GM23338 (cell line): ENCODE measurements at regions not wholly inside any gene's neighbourhood (a gene's known extent, or its start where the extent isn't known, plus 50 kb on each side); places are given as distances from the start of the nearest gene placed in this dataset.
A peak's percentile ranks its signal among the peaks of the same experiment; 100 is the strongest.

Experiments used
- ATAC-seq: fragments of 200-7000 bp; cut with Tn5 transposase; 3 replicates; pipeline ENCODE4 v1.9.1; 2020
- DNase-seq: peaks from one replicate; pipeline ENCODE4 v3.0.0-alpha.2; 2015; ENCODE audit warnings: low spot score
- H2AFZ ChIP-seq: fragments of 200-600 bp; sonication (generic); 2 replicates; pipeline ENCODE4 v1.8.0; 2016; ENCODE audit warnings: antibody characterized with exemption, mild to moderate bottlenecking, moderate library complexity
- H3F3A ChIP-seq: fragments of 200-600 bp; sonication (generic); replicated peaks from 2 replicates; pipeline ENCODE4 v1.8.0; 2017; ENCODE audit warnings: antibody characterized with exemption, mixed run types, low read depth
- H3K27ac ChIP-seq: fragments of 200-600 bp; sonication (generic); 2 replicates; pipeline ENCODE4 v1.6.1; 2016; ENCODE audit warnings: low read depth
- H3K27me3 ChIP-seq: fragments of 200-600 bp; sonication (generic); 2 replicates; pipeline ENCODE4 v1.8.0; 2016; ENCODE audit warnings: mild to moderate bottlenecking, mixed run types, moderate library complexity; ENCODE audit not compliant: insufficient read depth
- H3K36me3 ChIP-seq: fragments of 200-600 bp; sonication (generic); 2 replicates; pipeline ENCODE4 v1.8.0; 2016; ENCODE audit warnings: mild to moderate bottlenecking; ENCODE audit not compliant: insufficient read depth
- H3K4me1 ChIP-seq: fragments of 200-600 bp; sonication (generic); 2 replicates; pipeline ENCODE4 v1.8.0; 2016; ENCODE audit warnings: mild to moderate bottlenecking, moderate library complexity; ENCODE audit not compliant: insufficient read depth
- H3K4me2 ChIP-seq: fragments of 200-600 bp; sonication (generic); 2 replicates; pipeline ENCODE4 v1.7.1; 2017; ENCODE audit warnings: mixed run types
- H3K4me3 ChIP-seq: fragments of 200-600 bp; sonication (generic); 2 replicates; pipeline ENCODE4 v1.6.1; 2016; ENCODE audit warnings: mixed run types
- H3K79me2 ChIP-seq: fragments of 200-600 bp; sonication (generic); replicated peaks from 2 replicates; pipeline ENCODE4 v1.8.0; 2017; ENCODE audit warnings: mild to moderate bottlenecking; ENCODE audit not compliant: insufficient read depth
- H3K9me2 ChIP-seq: fragments of 200-600 bp; sonication (generic); 2 replicates; pipeline ENCODE4 v1.8.0; 2017; ENCODE audit not compliant: insufficient read depth
- H4K20me1 ChIP-seq: fragments of 200-600 bp; sonication (generic); replicated peaks from 2 replicates; pipeline ENCODE4 v1.8.0; 2017; ENCODE audit warnings: mild to moderate bottlenecking; ENCODE audit not compliant: insufficient read depth
- H3K27ac Mint-ChIP-seq: 2 replicates; pipeline ENCODE4 v1.8.0; 2020; ENCODE audit warnings: inconsistent platforms, mild to moderate bottlenecking, moderate library complexity, mixed read lengths
- H3K27me3 Mint-ChIP-seq: 3 replicates; pipeline ENCODE4 v1.8.0; 2022; ENCODE audit warnings: low read depth, mild to moderate bottlenecking, moderate library complexity, mixed read lengths, inconsistent platforms; ENCODE audit not compliant: insufficient read depth, poor library complexity
- H3K36me3 Mint-ChIP-seq: 3 replicates; pipeline ENCODE4 v1.8.0; 2021; ENCODE audit warnings: low read depth, mild to moderate bottlenecking, inconsistent platforms, moderate library complexity, mixed read lengths
- H3K4me1 Mint-ChIP-seq: 3 replicates; pipeline ENCODE4 v1.8.0; 2020; ENCODE audit warnings: mild to moderate bottlenecking, inconsistent platforms, mixed read lengths
- H3K4me3 Mint-ChIP-seq: 3 replicates; pipeline ENCODE4 v1.8.0; 2021; ENCODE audit warnings: moderate library complexity, mild to moderate bottlenecking, inconsistent platforms, mixed read lengths
- H3K9me3 Mint-ChIP-seq: 3 replicates; pipeline ENCODE4 v1.8.0; 2020; ENCODE audit warnings: moderate library complexity, mild to moderate bottlenecking, inconsistent platforms, mixed read lengths
- CREB1 ChIP-seq: fragments of 250-450 bp; sonication (Bioruptor Pico); IDR thresholded peaks from 2 replicates; pipeline ENCODE4 v1.5.0; 2020; ENCODE audit warnings: low read depth, mild to moderate bottlenecking, moderate library complexity
- EZH2 ChIP-seq: fragments of 200-600 bp; sonication (generic); IDR thresholded peaks from one replicate; pipeline ENCODE4 v1.8.0; 2017; ENCODE audit warnings: antibody characterized with exemption, mild to moderate bottlenecking, low read depth; ENCODE audit not compliant: unreplicated experiment
- EZH2phosphoT487 ChIP-seq: fragments of 200-600 bp; sonication (generic); IDR thresholded peaks from one replicate; pipeline ENCODE4 v1.8.1; 2018; ENCODE audit warnings: antibody characterized with exemption; ENCODE audit not compliant: unreplicated experiment
- JUNB ChIP-seq: IDR thresholded peaks from one replicate; pipeline ENCODE4 v1.6.1; 2016; ENCODE audit warnings: antibody characterized with exemption; ENCODE audit not compliant: unreplicated experiment
- NANOG ChIP-seq: IDR thresholded peaks from 2 replicates; pipeline ENCODE4 v1.6.1; 2016; ENCODE audit warnings: antibody characterized with exemption, borderline replicate concordance
- POLR2AphosphoS5 ChIP-seq: IDR thresholded peaks from 2 replicates; pipeline ENCODE4 v1.6.1; 2016; ENCODE audit warnings: antibody characterized with exemption, low read depth
- STAT1 ChIP-seq: IDR thresholded peaks from one replicate; pipeline ENCODE4 v1.6.1; 2016; ENCODE audit warnings: antibody characterized with exemption; ENCODE audit not compliant: unreplicated experiment
- ZNF114 ChIP-seq: fragments of 250-450 bp; sonication (Bioruptor Pico); IDR thresholded peaks from 2 replicates; pipeline ENCODE4 v1.5.0; 2020; ENCODE audit warnings: mild to moderate bottlenecking, moderate library complexity
- ZNF331 ChIP-seq: fragments of 250-450 bp; sonication (Bioruptor Pico); IDR thresholded peaks from 2 replicates; pipeline ENCODE4 v1.5.0; 2020; ENCODE audit warnings: low read depth, mild to moderate bottlenecking, moderate library complexity
- TF ChIP-seq, protein P1 (sequence below), 2 experiments: fragments of 200-600 bp in 1 of 2; sonication (generic) in 1 of 2; conservative IDR thresholded peaks; 2 replicates each; pipeline versions ENCODE4 v1.5.1 to v1.6.1; 2016 to 2017; ENCODE audit warnings: antibody characterized with exemption in 2 of 2, low read depth in 2 of 2, mild to moderate bottlenecking in 2 of 2, moderate library complexity in 1 of 2
- TF ChIP-seq, protein P2 (sequence below): fragments of 250-450 bp; sonication (Bioruptor Pico); IDR thresholded peaks from 2 replicates; pipeline ENCODE4 v1.5.0; 2020; ENCODE audit warnings: mild to moderate bottlenecking, moderate library complexity
- TF ChIP-seq, protein P3 (sequence below): IDR thresholded peaks from 2 replicates; pipeline ENCODE4 v1.6.1; 2016; ENCODE audit warnings: antibody characterized with exemption
- TF ChIP-seq, protein P4 (sequence below): IDR thresholded peaks from one replicate; pipeline ENCODE4 v1.6.1; 2018; ENCODE audit warnings: antibody characterized with exemption; ENCODE audit not compliant: unreplicated experiment

DNA sequence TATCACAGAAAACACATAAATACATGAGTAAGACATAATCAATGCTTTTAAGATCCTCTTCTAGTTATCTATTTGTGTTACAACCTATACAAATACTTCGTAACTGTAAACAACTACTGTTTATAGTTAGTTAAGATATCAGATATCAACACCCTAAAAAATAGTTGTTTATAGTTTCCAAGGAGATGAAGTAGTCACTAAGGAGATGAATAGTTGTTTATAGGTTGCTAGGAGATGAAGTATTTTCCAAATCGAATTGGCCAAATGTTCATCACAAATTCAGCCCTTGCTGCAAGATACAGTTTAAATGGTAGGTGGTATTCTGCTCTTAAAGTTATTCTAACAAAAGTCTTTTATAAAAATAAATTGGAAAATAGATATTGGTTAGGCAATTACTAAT lies 618.2 kb upstream of the PCDH10 start:
- H4K20me1 ChIP-seq, result no peaks in the 10 kb centered on the region
- Mint-ChIP-seq H3K4me3 (no peak overlapping the region), H3K27me3 (no peaks in the 10 kb centered on the region), H3K27ac (no peak overlapping the region), H3K9me3 (no peaks in the 10 kb centered on the region), H3K4me1 (peaks cover 8% of the 10 kb centered on the region; the same call in 2 of the 3 replicates), H3K36me3 (no peaks in the 10 kb centered on the region)
- no peaks in the 10 kb centered on the region for H3K27me3 ChIP-seq
- no peak overlapping the region for H3K4me2 ChIP-seq
- H3K36me3 ChIP-seq, result no peaks in the 10 kb centered on the region
- ATAC-seq (no peak), DNase-seq (peak; percentile 32)
- no peaks in the 10 kb centered on the region for H3K9me2 ChIP-seq
- H2AFZ ChIP-seq, result no peak overlapping the region
- H3K79me2 ChIP-seq, result no peaks in the 10 kb centered on the region
- peaks cover 6% of the 10 kb centered on the region; the same call in 1 of the 2 replicates for H3K4me1 ChIP-seq
- no peak overlapping the region for H3K4me3 ChIP-seq
- H3F3A ChIP-seq, result no peaks in the 10 kb centered on the region
- no peak overlapping the region for H3K27ac ChIP-seq
- TF ChIP-seq, protein P1, sequence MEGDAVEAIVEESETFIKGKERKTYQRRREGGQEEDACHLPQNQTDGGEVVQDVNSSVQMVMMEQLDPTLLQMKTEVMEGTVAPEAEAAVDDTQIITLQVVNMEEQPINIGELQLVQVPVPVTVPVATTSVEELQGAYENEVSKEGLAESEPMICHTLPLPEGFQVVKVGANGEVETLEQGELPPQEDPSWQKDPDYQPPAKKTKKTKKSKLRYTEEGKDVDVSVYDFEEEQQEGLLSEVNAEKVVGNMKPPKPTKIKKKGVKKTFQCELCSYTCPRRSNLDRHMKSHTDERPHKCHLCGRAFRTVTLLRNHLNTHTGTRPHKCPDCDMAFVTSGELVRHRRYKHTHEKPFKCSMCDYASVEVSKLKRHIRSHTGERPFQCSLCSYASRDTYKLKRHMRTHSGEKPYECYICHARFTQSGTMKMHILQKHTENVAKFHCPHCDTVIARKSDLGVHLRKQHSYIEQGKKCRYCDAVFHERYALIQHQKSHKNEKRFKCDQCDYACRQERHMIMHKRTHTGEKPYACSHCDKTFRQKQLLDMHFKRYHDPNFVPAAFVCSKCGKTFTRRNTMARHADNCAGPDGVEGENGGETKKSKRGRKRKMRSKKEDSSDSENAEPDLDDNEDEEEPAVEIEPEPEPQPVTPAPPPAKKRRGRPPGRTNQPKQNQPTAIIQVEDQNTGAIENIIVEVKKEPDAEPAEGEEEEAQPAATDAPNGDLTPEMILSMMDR (conservative IDR thresholded peaks at IDR 0.05; ENCODE audit: low read depth in 2 of 2), result no peak
- TF ChIP-seq, protein P2, sequence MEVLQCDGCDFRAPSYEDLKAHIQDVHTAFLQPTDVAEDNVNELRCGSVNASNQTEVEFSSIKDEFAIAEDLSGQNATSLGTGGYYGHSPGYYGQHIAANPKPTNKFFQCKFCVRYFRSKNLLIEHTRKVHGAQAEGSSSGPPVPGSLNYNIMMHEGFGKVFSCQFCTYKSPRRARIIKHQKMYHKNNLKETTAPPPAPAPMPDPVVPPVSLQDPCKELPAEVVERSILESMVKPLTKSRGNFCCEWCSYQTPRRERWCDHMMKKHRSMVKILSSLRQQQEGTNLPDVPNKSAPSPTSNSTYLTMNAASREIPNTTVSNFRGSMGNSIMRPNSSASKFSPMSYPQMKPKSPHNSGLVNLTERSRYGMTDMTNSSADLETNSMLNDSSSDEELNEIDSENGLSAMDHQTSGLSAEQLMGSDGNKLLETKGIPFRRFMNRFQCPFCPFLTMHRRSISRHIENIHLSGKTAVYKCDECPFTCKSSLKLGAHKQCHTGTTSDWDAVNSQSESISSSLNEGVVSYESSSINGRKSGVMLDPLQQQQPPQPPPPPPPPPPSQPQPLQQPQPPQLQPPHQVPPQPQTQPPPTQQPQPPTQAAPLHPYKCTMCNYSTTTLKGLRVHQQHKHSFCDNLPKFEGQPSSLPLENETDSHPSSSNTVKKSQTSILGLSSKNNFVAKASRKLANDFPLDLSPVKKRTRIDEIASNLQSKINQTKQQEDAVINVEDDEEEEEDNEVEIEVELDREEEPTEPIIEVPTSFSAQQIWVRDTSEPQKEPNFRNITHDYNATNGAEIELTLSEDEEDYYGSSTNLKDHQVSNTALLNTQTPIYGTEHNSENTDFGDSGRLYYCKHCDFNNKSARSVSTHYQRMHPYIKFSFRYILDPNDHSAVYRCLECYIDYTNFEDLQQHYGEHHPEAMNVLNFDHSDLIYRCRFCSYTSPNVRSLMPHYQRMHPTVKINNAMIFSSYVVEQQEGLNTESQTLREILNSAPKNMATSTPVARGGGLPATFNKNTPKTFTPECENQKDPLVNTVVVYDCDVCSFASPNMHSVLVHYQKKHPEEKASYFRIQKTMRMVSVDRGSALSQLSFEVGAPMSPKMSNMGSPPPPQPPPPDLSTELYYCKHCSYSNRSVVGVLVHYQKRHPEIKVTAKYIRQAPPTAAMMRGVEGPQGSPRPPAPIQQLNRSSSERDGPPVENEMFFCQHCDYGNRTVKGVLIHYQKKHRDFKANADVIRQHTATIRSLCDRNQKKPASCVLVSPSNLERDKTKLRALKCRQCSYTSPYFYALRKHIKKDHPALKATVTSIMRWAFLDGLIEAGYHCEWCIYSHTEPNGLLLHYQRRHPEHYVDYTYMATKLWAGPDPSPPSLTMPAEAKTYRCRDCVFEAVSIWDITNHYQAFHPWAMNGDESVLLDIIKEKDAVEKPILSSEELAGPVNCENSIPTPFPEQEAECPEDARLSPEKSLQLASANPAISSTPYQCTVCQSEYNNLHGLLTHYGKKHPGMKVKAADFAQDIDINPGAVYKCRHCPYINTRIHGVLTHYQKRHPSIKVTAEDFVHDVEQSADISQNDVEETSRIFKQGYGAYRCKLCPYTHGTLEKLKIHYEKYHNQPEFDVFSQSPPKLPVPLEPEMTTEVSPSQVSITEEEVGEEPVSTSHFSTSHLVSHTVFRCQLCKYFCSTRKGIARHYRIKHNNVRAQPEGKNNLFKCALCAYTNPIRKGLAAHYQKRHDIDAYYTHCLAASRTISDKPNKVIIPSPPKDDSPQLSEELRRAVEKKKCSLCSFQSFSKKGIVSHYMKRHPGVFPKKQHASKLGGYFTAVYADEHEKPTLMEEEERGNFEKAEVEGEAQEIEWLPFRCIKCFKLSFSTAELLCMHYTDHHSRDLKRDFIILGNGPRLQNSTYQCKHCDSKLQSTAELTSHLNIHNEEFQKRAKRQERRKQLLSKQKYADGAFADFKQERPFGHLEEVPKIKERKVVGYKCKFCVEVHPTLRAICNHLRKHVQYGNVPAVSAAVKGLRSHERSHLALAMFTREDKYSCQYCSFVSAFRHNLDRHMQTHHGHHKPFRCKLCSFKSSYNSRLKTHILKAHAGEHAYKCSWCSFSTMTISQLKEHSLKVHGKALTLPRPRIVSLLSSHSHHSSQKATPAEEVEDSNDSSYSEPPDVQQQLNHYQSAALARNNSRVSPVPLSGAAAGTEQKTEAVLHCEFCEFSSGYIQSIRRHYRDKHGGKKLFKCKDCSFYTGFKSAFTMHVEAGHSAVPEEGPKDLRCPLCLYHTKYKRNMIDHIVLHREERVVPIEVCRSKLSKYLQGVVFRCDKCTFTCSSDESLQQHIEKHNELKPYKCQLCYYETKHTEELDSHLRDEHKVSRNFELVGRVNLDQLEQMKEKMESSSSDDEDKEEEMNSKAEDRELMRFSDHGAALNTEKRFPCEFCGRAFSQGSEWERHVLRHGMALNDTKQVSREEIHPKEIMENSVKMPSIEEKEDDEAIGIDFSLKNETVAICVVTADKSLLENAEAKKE (CRISPR knock-in tag), result no peak
- TF ChIP-seq, protein P3, sequence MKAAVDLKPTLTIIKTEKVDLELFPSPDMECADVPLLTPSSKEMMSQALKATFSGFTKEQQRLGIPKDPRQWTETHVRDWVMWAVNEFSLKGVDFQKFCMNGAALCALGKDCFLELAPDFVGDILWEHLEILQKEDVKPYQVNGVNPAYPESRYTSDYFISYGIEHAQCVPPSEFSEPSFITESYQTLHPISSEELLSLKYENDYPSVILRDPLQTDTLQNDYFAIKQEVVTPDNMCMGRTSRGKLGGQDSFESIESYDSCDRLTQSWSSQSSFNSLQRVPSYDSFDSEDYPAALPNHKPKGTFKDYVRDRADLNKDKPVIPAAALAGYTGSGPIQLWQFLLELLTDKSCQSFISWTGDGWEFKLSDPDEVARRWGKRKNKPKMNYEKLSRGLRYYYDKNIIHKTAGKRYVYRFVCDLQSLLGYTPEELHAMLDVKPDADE, result no peak
- TF ChIP-seq NANOG (no peak), CREB1 (CRISPR knock-in tag) (no peak), ZNF331 (CRISPR knock-in tag) (no peak), STAT1 (no peak), EZH2phosphoT487 (no peak), JUNB (no peak), ZNF114 (CRISPR knock-in tag) (no peak), EZH2 (no peak), POLR2AphosphoS5 (no peak)
- TF ChIP-seq, protein P4, sequence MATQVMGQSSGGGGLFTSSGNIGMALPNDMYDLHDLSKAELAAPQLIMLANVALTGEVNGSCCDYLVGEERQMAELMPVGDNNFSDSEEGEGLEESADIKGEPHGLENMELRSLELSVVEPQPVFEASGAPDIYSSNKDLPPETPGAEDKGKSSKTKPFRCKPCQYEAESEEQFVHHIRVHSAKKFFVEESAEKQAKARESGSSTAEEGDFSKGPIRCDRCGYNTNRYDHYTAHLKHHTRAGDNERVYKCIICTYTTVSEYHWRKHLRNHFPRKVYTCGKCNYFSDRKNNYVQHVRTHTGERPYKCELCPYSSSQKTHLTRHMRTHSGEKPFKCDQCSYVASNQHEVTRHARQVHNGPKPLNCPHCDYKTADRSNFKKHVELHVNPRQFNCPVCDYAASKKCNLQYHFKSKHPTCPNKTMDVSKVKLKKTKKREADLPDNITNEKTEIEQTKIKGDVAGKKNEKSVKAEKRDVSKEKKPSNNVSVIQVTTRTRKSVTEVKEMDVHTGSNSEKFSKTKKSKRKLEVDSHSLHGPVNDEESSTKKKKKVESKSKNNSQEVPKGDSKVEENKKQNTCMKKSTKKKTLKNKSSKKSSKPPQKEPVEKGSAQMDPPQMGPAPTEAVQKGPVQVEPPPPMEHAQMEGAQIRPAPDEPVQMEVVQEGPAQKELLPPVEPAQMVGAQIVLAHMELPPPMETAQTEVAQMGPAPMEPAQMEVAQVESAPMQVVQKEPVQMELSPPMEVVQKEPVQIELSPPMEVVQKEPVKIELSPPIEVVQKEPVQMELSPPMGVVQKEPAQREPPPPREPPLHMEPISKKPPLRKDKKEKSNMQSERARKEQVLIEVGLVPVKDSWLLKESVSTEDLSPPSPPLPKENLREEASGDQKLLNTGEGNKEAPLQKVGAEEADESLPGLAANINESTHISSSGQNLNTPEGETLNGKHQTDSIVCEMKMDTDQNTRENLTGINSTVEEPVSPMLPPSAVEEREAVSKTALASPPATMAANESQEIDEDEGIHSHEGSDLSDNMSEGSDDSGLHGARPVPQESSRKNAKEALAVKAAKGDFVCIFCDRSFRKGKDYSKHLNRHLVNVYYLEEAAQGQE, result no peak
